ENCODE measurements at regions not wholly inside any gene's neighbourhood (a gene's known extent, or its start where the extent isn't known, plus 50 kb on each side); places are given as distances from the start of the nearest gene placed in this dataset.

DNA sequence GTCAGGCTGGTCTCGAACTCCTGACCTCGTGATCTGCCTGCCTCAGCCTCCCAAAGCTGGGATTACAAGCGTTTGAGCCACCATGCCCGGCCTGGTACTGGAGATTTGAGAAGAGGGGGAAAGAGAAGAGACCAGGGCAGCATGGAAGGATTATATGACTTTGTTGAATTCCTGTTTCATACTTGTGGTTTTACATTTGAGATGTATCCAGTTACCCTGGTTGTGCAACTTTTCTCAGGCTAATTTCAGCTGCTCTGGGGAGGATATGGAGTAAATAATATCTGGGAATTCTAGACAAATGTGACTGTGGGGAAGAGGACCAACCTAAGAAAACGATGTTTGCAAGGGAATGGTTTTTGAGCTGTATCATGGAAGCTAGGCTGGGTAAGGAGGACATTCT, 89.5 kb upstream of the GREM2 start:
- Histone ChIP-seq H3K4me2 (ENCODE audit: extremely low read depth, insufficient read depth, low read length) (peak overlapping the region; percentile 23), H3K27ac (ENCODE audit: insufficient read depth, low read length) (no peak overlapping the region)

DNA sequence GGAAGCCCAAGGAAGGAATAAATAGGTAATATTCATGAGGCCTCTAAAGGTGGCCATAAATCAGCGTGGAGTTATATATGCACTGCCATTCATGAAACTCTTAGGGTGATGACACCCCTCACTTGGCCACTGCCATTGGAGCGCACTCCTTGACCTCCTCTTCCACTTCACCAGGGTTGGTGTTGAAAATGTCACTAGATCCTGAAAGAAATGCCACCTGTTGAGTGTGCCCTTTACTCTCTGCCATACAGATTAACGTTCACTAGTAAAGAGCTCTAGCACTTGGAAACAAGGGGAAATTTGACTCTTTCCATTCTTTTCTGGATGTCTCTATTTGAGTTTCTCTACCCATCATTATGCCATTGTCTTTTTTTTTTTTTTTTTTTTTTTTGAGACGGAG, 83.5 kb upstream of the GREM2 start:
- DNase-seq (ENCODE audit: low read depth in 2 of 2), result no peak
- no peak overlapping the region for H3K4me3 ChIP-seq (replicated peaks in 1 of 4; ENCODE audit: control extremely low read depth in 1 of 4, insufficient read depth in 1 of 4, low read depth in 3 of 4, low read length in 4 of 4)
- no peak overlapping the region for H3K4me2 ChIP-seq (ENCODE audit: extremely low read depth, insufficient read depth, low read length)
- H3K9me3 ChIP-seq (ENCODE audit: control insufficient read depth, insufficient read depth, low read depth, low read length), result no peaks in the 10 kb centered on the region
- no peak overlapping the region for H3K27ac ChIP-seq (ENCODE audit: insufficient read depth, low read length)
- H3K79me2 ChIP-seq (ENCODE audit: control insufficient read depth, insufficient read depth, low read length), result no peaks in the 10 kb centered on the region
- H3K27me3 ChIP-seq (ENCODE audit: control insufficient read depth, insufficient read depth, low read length), result no peaks in the 10 kb centered on the region
- H3K9ac ChIP-seq (ENCODE audit: insufficient read depth, low read length), result no peak overlapping the region
- no peaks in the 10 kb centered on the region for H4K20me1 ChIP-seq (ENCODE audit: control insufficient read depth, extremely low read depth, insufficient read depth, low read length)
- TF ChIP-seq, protein P1, sequence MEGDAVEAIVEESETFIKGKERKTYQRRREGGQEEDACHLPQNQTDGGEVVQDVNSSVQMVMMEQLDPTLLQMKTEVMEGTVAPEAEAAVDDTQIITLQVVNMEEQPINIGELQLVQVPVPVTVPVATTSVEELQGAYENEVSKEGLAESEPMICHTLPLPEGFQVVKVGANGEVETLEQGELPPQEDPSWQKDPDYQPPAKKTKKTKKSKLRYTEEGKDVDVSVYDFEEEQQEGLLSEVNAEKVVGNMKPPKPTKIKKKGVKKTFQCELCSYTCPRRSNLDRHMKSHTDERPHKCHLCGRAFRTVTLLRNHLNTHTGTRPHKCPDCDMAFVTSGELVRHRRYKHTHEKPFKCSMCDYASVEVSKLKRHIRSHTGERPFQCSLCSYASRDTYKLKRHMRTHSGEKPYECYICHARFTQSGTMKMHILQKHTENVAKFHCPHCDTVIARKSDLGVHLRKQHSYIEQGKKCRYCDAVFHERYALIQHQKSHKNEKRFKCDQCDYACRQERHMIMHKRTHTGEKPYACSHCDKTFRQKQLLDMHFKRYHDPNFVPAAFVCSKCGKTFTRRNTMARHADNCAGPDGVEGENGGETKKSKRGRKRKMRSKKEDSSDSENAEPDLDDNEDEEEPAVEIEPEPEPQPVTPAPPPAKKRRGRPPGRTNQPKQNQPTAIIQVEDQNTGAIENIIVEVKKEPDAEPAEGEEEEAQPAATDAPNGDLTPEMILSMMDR (conservative IDR thresholded peaks at IDR 0.05 in 1 of 2, IDR thresholded peaks at IDR 0.05 in 1 of 2; ENCODE audit: low read depth in 1 of 2, low read length in 2 of 2), result no peak
- no peak for TF ChIP-seq EZH2 (IDR thresholded peaks at IDR 0.05; ENCODE audit: low read length, missing control alignments)
- no peaks in the 10 kb centered on the region for H3K36me3 ChIP-seq (ENCODE audit: control insufficient read depth, insufficient read depth, low read length)
- H2AFZ ChIP-seq (ENCODE audit: low read length), result no peak overlapping the region
- peaks cover 5% of the 10 kb centered on the region for H3K4me1 ChIP-seq (ENCODE audit: control insufficient read depth, extremely low read depth, insufficient read depth, low read length)

More for the DNA sequence above, 89.5 kb upstream of the GREM2 start:
- DNase-seq (ENCODE audit: low read depth in 2 of 2), result peak; percentile 82 to 88
- Histone ChIP-seq H3K36me3 (ENCODE audit: control insufficient read depth, insufficient read depth, low read length) (no peaks in the 10 kb centered on the region), H2AFZ (ENCODE audit: low read length) (no peak overlapping the region), H3K79me2 (ENCODE audit: control insufficient read depth, insufficient read depth, low read length) (no peaks in the 10 kb centered on the region), H3K27me3 (ENCODE audit: control insufficient read depth, insufficient read depth, low read length) (no peaks in the 10 kb centered on the region), H3K9me3 (ENCODE audit: control insufficient read depth, insufficient read depth, low read depth, low read length) (no peaks in the 10 kb centered on the region), H4K20me1 (ENCODE audit: control insufficient read depth, extremely low read depth, insufficient read depth, low read length) (no peaks in the 10 kb centered on the region), H3K9ac (ENCODE audit: insufficient read depth, low read length) (no peak overlapping the region), H3K4me1 (ENCODE audit: control insufficient read depth, extremely low read depth, insufficient read depth, low read length) (peaks cover 6% of the 10 kb centered on the region), H3K4me3 (replicated peaks in 1 of 4; ENCODE audit: control extremely low read depth in 1 of 4, insufficient read depth in 1 of 4, low read depth in 3 of 4, low read length in 4 of 4) (no peak overlapping the region)
- TF ChIP-seq, protein P1 (conservative IDR thresholded peaks at IDR 0.05 in 1 of 2, IDR thresholded peaks at IDR 0.05 in 1 of 2; ENCODE audit: low read depth in 1 of 2, low read length in 2 of 2), result no peak
- TF ChIP-seq EZH2 (IDR thresholded peaks at IDR 0.05; ENCODE audit: low read length, missing control alignments), result no peak

DNA sequence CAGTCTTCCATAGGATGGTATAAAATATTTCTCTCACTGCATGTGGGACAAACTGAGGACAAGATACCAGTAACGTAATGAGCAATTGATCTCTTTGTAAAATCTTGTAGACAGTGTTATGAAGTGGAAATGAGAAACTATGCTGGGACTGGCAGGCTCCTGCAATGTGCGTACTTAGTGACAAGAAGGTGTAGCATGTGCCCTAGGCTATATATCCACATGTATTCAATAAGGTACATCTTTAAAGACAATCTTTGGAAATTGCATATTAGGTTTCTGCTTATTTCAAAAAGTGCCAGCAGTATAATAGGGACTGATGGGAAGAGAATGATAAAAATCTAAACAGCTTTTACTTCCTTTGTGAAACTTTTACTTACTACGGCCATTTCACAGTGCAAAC, 81.9 kb upstream of the GREM2 start:
- H3K4me2 ChIP-seq (ENCODE audit: extremely low read depth, insufficient read depth, low read length), result no peak overlapping the region
- TF ChIP-seq, protein P1 (conservative IDR thresholded peaks at IDR 0.05 in 1 of 2, IDR thresholded peaks at IDR 0.05 in 1 of 2; ENCODE audit: low read depth in 1 of 2, low read length in 2 of 2), result no peak
- TF ChIP-seq EZH2 (IDR thresholded peaks at IDR 0.05; ENCODE audit: low read length, missing control alignments), result no peak

More for the DNA sequence above, 81.9 kb upstream of the GREM2 start:
- H3K4me3 ChIP-seq (replicated peaks in 1 of 4; ENCODE audit: control extremely low read depth in 1 of 4, insufficient read depth in 1 of 4, low read depth in 3 of 4, low read length in 4 of 4), result no peak overlapping the region
- H3K27me3 ChIP-seq (ENCODE audit: control insufficient read depth, insufficient read depth, low read length), result no peaks in the 10 kb centered on the region
- no peaks in the 10 kb centered on the region for H3K36me3 ChIP-seq (ENCODE audit: control insufficient read depth, insufficient read depth, low read length)
- peaks cover 5% of the 10 kb centered on the region for H3K4me1 ChIP-seq (ENCODE audit: control insufficient read depth, extremely low read depth, insufficient read depth, low read length)
- H2AFZ ChIP-seq (ENCODE audit: low read length), result no peak overlapping the region
- H3K27ac ChIP-seq (ENCODE audit: insufficient read depth, low read length), result no peak overlapping the region
- DNase-seq (ENCODE audit: low read depth in 2 of 2), result no peak
- no peaks in the 10 kb centered on the region for H3K79me2 ChIP-seq (ENCODE audit: control insufficient read depth, insufficient read depth, low read length)
- no peak overlapping the region for H3K9ac ChIP-seq (ENCODE audit: insufficient read depth, low read length)
- no peaks in the 10 kb centered on the region for H4K20me1 ChIP-seq (ENCODE audit: control insufficient read depth, extremely low read depth, insufficient read depth, low read length)
- no peaks in the 10 kb centered on the region for H3K9me3 ChIP-seq (ENCODE audit: control insufficient read depth, insufficient read depth, low read depth, low read length)

Measured in fibroblast of lung (primary cell).